PFSK-1 (cell line): ENCODE measurements at regions not wholly inside any gene's neighbourhood (a gene's known extent, or its start where the extent isn't known, plus 50 kb on each side); places are given as distances from the start of the nearest gene placed in this dataset.

ENCODE experiments used
- FOXP2 ChIP-seq: optimal IDR thresholded peaks from 2 replicates; pipeline ENCODE3; 2011; ENCODE audit warnings: borderline replicate concordance, control low read depth, inconsistent platforms; ENCODE audit not compliant: insufficient read depth; ENCODE audit errors: extremely low read length, extremely low read depth
- POLR2AphosphoS5 ChIP-seq: IDR thresholded peaks from 2 replicates; pipeline ENCODE4 v1.6.1; 2012; ENCODE audit warnings: low read depth, mild to moderate bottlenecking, control low read depth, low read length, moderate library complexity
- REST ChIP-seq, 2 experiments: IDR thresholded peaks; 2 replicates each; pipeline versions ENCODE4 v1.6.1 to v1.8.0; 2011 to 2012; ENCODE audit warnings: low read depth in 2 of 2, low read length in 2 of 2, control low read depth in 1 of 2, inconsistent platforms in 1 of 2, mild to moderate bottlenecking in 1 of 2, moderate library complexity in 1 of 2; ENCODE audit not compliant: insufficient read depth in 1 of 2
- SIN3A ChIP-seq: IDR thresholded peaks from 2 replicates; pipeline ENCODE4 v1.6.1; 2012; ENCODE audit warnings: mild to moderate bottlenecking, low read length, moderate library complexity, borderline replicate concordance; ENCODE audit not compliant: insufficient read depth
- TAF1 ChIP-seq: IDR thresholded peaks from 2 replicates; pipeline ENCODE4 v1.6.1; 2012; ENCODE audit warnings: low read length, control low read depth, borderline replicate concordance; ENCODE audit not compliant: insufficient read depth

- TF ChIP-seq POLR2AphosphoS5 (no peak), TAF1 (no peak), FOXP2 (no peak), REST (IDR thresholded peaks at IDR 0.05; ENCODE audit: insufficient read depth in 1 of 2, low read depth in 2 of 2, low read length in 2 of 2) (no peak), SIN3A (no peak)
Measured at GRCh38 chr9:27800159-27800558, 226.9 kb upstream of the C9orf72 start.

DNA sequence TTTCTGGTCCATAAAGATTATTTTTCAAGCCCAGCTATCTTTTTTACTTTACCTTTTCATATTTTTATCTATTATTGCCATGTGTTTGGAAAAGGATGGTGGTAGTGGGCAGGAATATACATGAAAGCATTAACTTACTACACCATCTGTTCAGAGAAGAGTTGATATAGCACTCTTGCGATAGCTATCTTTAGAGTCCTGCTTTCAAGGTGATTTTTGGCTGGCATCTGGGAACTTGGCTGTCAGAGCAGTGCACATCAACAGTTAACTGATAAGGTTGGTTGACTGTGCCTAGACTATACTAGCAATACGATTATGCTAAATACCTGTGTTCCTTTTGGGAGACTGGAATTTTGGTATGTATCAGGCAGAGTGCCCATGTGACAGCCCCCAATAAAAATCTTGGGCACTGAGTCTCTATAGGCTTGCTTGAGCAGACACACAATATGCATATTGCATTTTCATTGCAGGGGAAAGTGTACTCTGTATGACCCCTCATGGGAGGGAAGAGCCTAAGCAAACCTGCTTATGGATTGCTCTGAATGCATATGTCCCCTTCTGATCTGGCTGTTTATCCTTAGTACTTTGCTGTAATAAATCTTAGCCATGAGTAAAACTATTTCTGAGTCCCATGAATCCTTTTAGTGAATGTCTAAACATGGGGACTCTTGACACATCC lies 227.6 kb upstream of the C9orf72 start:
- no peak for TF ChIP-seq REST (IDR thresholded peaks at IDR 0.05; ENCODE audit: insufficient read depth in 1 of 2, low read depth in 2 of 2, low read length in 2 of 2)
- TF ChIP-seq FOXP2, result no peak
- no peak for TF ChIP-seq TAF1
- no peak for TF ChIP-seq SIN3A
- TF ChIP-seq POLR2AphosphoS5, result no peak

DNA sequence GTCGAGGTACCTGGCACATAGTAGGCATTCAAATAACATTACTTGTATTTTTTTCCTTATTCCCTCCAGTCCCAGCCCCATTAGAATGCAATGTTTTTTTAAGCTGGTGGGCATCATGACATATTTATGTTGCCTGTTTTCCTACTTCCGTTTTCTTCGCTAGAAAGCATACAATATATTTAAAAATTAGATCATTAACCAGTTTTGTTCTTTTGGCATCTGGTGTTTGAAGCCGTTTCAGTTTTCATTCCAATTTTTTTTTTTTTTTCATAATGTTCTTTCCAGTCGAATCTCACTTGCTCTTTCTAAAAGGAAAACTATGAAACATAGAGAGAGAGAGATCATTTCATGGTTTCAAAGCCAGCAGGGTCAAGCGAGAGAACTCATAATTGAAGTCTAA lies 228.3 kb upstream of the C9orf72 start:
- TF ChIP-seq TAF1, result no peak
- TF ChIP-seq SIN3A, result no peak
- no peak for TF ChIP-seq REST (IDR thresholded peaks at IDR 0.05; ENCODE audit: insufficient read depth in 1 of 2, low read depth in 2 of 2, low read length in 2 of 2)
- TF ChIP-seq POLR2AphosphoS5, result no peak
- TF ChIP-seq FOXP2, result no peak

- no peak for TF ChIP-seq REST (IDR thresholded peaks at IDR 0.05; ENCODE audit: insufficient read depth in 1 of 2, low read depth in 2 of 2, low read length in 2 of 2)
Measured at GRCh38 chr9:27802418-27802817, 229.1 kb upstream of the C9orf72 start.

DNA sequence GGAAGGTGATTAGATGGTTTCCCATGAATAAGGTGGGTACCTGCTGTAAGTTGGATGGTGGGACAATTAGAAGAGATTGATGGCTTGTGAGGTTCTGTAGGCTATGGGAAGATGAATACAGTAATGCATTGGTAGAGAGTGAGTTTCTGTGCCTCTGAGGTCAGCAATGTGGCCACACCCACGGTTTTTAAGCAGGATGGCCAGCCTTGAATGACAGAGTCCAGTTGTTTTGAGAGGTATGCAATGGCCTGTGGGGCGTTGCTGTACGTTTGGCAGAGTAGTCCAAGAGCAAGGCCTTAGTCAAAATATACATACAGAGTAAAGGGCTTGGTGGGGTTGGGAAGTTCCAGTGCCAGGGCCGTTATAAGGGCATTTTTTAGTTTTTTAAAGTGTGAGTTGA lies 235.6 kb upstream of the C9orf72 start:
- TF ChIP-seq FOXP2, result no peak
- no peak for TF ChIP-seq TAF1
- TF ChIP-seq REST (IDR thresholded peaks at IDR 0.05; ENCODE audit: insufficient read depth in 1 of 2, low read depth in 2 of 2, low read length in 2 of 2), result no peak
- no peak for TF ChIP-seq SIN3A
- no peak for TF ChIP-seq POLR2AphosphoS5
